Right hindlimb (tissue), 1 donor: ENCODE measurements at regions not wholly inside any gene's neighbourhood (a gene's known extent, or its start where the extent isn't known, plus 50 kb on each side); places are given as distances from the start of the nearest gene placed in this dataset.

ENCODE experiments used
- DNase-seq: peaks from one replicate; pipeline ENCODE4 v3.0.0-alpha.2; 2018

- no peak for DNase-seq
Measured at GRCh38 chr4:182113779-182114178, 129.4 kb upstream of the TENM3 start.

GRCh38 chr4:182124359-182124758, 118.8 kb upstream of the TENM3 start:
- DNase-seq: no peak

- DNase-seq: no peak
Measured at GRCh38 chr4:182126096-182126495, 117.1 kb upstream of the TENM3 start.

GRCh38 chr4:182126603-182127002, 116.6 kb upstream of the TENM3 start:
- no peak for DNase-seq

GRCh38 chr4:182133033-182133432, 110.2 kb upstream of the TENM3 start:
- no peak for DNase-seq

- no peak for DNase-seq
Measured at GRCh38 chr4:182134261-182134660, 108.9 kb upstream of the TENM3 start.

- DNase-seq: no peak
Measured at GRCh38 chr4:182136201-182136600, 107.0 kb upstream of the TENM3 start.

- DNase-seq: no peak
Measured at GRCh38 chr4:182137343-182137742, 105.9 kb upstream of the TENM3 start.

- peak; percentile 22 for DNase-seq
Measured at GRCh38 chr4:182139491-182139890, 103.7 kb upstream of the TENM3 start.

GRCh38 chr4:182140547-182140946, 102.7 kb upstream of the TENM3 start:
- DNase-seq: no peak

- DNase-seq: peak; percentile 41
Measured at GRCh38 chr4:182141061-182141460, 102.1 kb upstream of the TENM3 start.

- DNase-seq: peak; percentile 79
Measured at GRCh38 chr4:182142176-182143085, 100.8 kb upstream of the TENM3 start.

- peak; percentile 49 for DNase-seq
Measured at GRCh38 chr4:182143086-182143821, 99.9 kb upstream of the TENM3 start.

- peak; percentile 89 for DNase-seq
Measured at GRCh38 chr4:182143822-182144625, 99.2 kb upstream of the TENM3 start.

- peak; percentile 55 for DNase-seq
Measured at GRCh38 chr4:182144626-182145333, 98.4 kb upstream of the TENM3 start.

- DNase-seq: no peak
Measured at GRCh38 chr4:182145334-182145905, 97.8 kb upstream of the TENM3 start.

GRCh38 chr4:182147391-182147790, 95.8 kb upstream of the TENM3 start:
- no peak for DNase-seq

- DNase-seq: no peak
Measured at GRCh38 chr4:182150645-182151044, 92.6 kb upstream of the TENM3 start.

GRCh38 chr4:182155806-182156205, 87.4 kb upstream of the TENM3 start:
- DNase-seq: no peak

GRCh38 chr4:182163180-182163579, 80.0 kb upstream of the TENM3 start:
- DNase-seq: no peak

- DNase-seq: no peak
Measured at GRCh38 chr4:182169572-182169971, 73.6 kb upstream of the TENM3 start.

- no peak for DNase-seq
Measured at GRCh38 chr4:182169987-182170386, 73.2 kb upstream of the TENM3 start.
